ENCODE measurements at regions not wholly inside any gene's neighbourhood (a gene's known extent, or its start where the extent isn't known, plus 50 kb on each side); places are given as distances from the start of the nearest gene placed in this dataset.

DNA sequence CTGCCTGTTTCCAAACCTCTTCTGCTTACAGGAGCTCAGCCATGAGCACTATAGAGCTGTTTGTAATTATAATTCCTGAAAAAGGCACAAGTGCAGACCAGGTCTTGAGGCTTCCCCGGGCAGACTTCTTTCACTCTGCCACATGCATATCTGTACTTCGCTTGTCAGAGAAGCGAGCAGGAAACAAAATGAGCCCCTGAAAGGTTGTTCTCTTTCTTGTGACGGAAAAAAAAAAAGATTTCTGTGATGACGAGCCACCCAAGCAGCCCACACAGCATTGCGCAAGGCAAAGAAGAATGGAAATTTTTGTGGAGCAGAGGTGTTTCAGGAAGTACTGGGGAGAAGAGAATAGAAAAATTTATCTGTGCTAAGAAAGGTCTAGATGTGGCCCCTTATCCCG lies 54.0 kb upstream of the LINC00305 start:
- dilution Hi-C loops (cut with MboI; ENCODE audit: extremely low pct_ligation_motif_present, low sequenced_read_pairs): no loop called here
- no peak for DNase-seq (ENCODE audit: low read depth, low spot score)
- TF ChIP-seq, protein P1, sequence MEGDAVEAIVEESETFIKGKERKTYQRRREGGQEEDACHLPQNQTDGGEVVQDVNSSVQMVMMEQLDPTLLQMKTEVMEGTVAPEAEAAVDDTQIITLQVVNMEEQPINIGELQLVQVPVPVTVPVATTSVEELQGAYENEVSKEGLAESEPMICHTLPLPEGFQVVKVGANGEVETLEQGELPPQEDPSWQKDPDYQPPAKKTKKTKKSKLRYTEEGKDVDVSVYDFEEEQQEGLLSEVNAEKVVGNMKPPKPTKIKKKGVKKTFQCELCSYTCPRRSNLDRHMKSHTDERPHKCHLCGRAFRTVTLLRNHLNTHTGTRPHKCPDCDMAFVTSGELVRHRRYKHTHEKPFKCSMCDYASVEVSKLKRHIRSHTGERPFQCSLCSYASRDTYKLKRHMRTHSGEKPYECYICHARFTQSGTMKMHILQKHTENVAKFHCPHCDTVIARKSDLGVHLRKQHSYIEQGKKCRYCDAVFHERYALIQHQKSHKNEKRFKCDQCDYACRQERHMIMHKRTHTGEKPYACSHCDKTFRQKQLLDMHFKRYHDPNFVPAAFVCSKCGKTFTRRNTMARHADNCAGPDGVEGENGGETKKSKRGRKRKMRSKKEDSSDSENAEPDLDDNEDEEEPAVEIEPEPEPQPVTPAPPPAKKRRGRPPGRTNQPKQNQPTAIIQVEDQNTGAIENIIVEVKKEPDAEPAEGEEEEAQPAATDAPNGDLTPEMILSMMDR (optimal IDR thresholded peaks at IDR 0.05 in 1 of 3, IDR thresholded peaks at IDR 0.05 in 1 of 3, conservative IDR thresholded peaks at IDR 0.05 in 1 of 3; ENCODE audit: extremely low read depth in 1 of 3, insufficient read depth in 2 of 3, low read length in 3 of 3): no peak
- no peak for TF ChIP-seq EZH2 (IDR thresholded peaks at IDR 0.05; ENCODE audit: low read length)
- H3K27me3 ChIP-seq (ENCODE audit: control insufficient read depth, extremely low read depth, insufficient read depth, low read length): no peaks in the 10 kb centered on the region
- no peaks in the 10 kb centered on the region for H3K36me3 ChIP-seq (ENCODE audit: control insufficient read depth in 2 of 2, extremely low read depth in 1 of 2, insufficient read depth in 2 of 2, low read length in 2 of 2)
- no peaks in the 10 kb centered on the region for H3K9me3 ChIP-seq (ENCODE audit: control insufficient read depth, low read depth, low read length)
- H3K9ac ChIP-seq (ENCODE audit: control insufficient read depth, extremely low read depth, insufficient read depth, low read length): no peak overlapping the region
- H3K79me2 ChIP-seq (ENCODE audit: control insufficient read depth, insufficient read depth, low read length): no peaks in the 10 kb centered on the region
- H3K9me1 ChIP-seq (ENCODE audit: control insufficient read depth, extremely low read depth, insufficient read depth, low read length): no peaks in the 10 kb centered on the region
- no peak overlapping the region for H3K4me2 ChIP-seq (ENCODE audit: control insufficient read depth, extremely low read depth, insufficient read depth, low read depth, low read length)
- no peak for FAIRE-seq
- no peak overlapping the region for H3K27ac ChIP-seq (ENCODE audit: control insufficient read depth, insufficient read depth, low read length)
- H3K4me1 ChIP-seq (ENCODE audit: control insufficient read depth, extremely low read depth, insufficient read depth, low read length): no peaks in the 10 kb centered on the region
- H3K4me3 ChIP-seq (ENCODE audit: control insufficient read depth in 2 of 3, extremely low read depth in 1 of 3, insufficient read depth in 2 of 3, low read depth in 1 of 3, low read length in 3 of 3): no peak overlapping the region
- H2AFZ ChIP-seq (ENCODE audit: control insufficient read depth, low read length): no peak overlapping the region
- no peaks in the 10 kb centered on the region for H4K20me1 ChIP-seq (ENCODE audit: control insufficient read depth, extremely low read depth, insufficient read depth, low read length)

GRCh38 chr18:64202210-64202836 lies 53.4 kb upstream of the LINC00305 start:
- Histone ChIP-seq H4K20me1 (ENCODE audit: control insufficient read depth, extremely low read depth, insufficient read depth, low read length) (no peaks in the 10 kb centered on the region), H3K27me3 (ENCODE audit: control insufficient read depth, extremely low read depth, insufficient read depth, low read length) (no peaks in the 10 kb centered on the region), H3K9ac (ENCODE audit: control insufficient read depth, extremely low read depth, insufficient read depth, low read length) (no peak overlapping the region), H2AFZ (ENCODE audit: control insufficient read depth, low read length) (no peak overlapping the region), H3K79me2 (ENCODE audit: control insufficient read depth, insufficient read depth, low read length) (no peaks in the 10 kb centered on the region), H3K36me3 (ENCODE audit: control insufficient read depth in 2 of 2, extremely low read depth in 1 of 2, insufficient read depth in 2 of 2, low read length in 2 of 2) (no peaks in the 10 kb centered on the region), H3K9me3 (ENCODE audit: control insufficient read depth, low read depth, low read length) (no peaks in the 10 kb centered on the region), H3K4me3 (ENCODE audit: control insufficient read depth in 2 of 3, extremely low read depth in 1 of 3, insufficient read depth in 2 of 3, low read depth in 1 of 3, low read length in 3 of 3) (no peak overlapping the region), H3K27ac (ENCODE audit: control insufficient read depth, insufficient read depth, low read length) (no peak overlapping the region), H3K4me2 (ENCODE audit: control insufficient read depth, extremely low read depth, insufficient read depth, low read depth, low read length) (no peak overlapping the region), H3K9me1 (ENCODE audit: control insufficient read depth, extremely low read depth, insufficient read depth, low read length) (no peaks in the 10 kb centered on the region), H3K4me1 (ENCODE audit: control insufficient read depth, extremely low read depth, insufficient read depth, low read length) (no peaks in the 10 kb centered on the region)
- TF ChIP-seq EZH2 (IDR thresholded peaks at IDR 0.05; ENCODE audit: low read length): no peak
- TF ChIP-seq, protein P1 (optimal IDR thresholded peaks at IDR 0.05 in 1 of 3, IDR thresholded peaks at IDR 0.05 in 1 of 3, conservative IDR thresholded peaks at IDR 0.05 in 1 of 3; ENCODE audit: extremely low read depth in 1 of 3, insufficient read depth in 2 of 3, low read length in 3 of 3): no peak
- dilution Hi-C loops (cut with MboI; ENCODE audit: extremely low pct_ligation_motif_present, low sequenced_read_pairs): no loop called here
- FAIRE-seq (no peak), DNase-seq (ENCODE audit: low read depth, low spot score) (no peak)

All from keratinocyte (primary cell).